HG03378 (cell line): ENCODE measurements at regions not wholly inside any gene's neighbourhood (a gene's known extent, or its start where the extent isn't known, plus 50 kb on each side); places are given as distances from the start of the nearest gene placed in this dataset.

Source experiments
- ATAC-seq: cut with Tn5 transposase; IDR thresholded peaks from one replicate; pipeline ENCODE4 v1.9.1; 2021; ENCODE audit warnings: mild to moderate bottlenecking, moderate library complexity; ENCODE audit not compliant: unreplicated experiment

DNA sequence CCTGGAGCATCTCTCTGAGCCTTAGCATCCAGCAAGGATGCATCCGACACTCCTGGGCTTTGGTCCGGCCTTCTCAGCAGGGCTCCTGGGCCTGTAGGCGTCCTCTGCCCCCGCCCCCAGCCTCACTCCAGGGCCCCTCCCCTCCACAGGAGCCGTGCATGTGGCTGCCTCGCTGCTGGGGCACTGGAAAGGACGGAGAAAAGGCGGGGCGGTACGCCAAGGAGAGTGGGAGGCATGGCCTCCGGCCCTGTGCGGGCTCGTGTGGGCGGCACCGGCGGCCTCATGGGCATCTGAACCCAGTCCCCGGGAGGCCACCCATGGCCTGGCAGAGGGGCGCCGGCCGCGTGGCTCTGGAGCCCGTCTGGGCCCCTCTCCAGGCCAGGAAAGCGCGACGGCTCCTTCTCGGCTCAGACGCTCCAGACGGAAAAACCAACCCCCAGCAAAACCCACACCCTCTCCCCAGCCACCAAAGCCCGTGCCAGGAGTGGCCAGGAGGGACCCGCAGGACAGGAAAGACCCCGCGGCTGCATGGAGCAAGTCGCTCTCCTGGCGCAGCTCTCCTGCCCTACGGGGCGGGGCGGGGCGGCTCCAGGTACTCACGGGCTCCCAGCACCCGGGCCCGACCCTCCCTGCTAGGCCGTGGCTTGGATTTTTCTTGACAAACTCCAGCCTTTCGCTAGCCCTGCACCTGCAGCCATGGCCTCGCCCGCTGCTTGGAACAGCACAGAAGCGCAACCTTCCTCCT is 419.9 kb downstream of the QKI start:
- ATAC-seq: no peak

DNA sequence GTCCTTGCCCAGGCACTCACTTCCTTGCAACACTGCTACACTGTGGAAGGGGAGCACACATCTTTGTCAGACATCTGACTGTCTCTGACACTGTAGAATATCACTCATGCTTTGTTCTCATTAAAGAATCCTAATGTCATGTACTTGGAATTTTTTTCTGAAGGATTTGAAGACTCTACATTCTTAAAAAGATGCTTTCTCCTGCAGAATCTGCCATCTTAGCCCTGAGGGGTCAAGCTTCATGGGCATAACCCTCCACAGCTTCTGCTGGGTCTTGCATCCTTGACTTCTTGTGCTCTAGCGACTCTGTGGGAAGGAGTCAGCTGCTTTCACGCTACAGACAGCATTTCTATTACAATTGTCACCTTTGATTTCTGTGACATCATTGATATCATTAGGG is 417.2 kb downstream of the QKI start:
- no peak for ATAC-seq

DNA sequence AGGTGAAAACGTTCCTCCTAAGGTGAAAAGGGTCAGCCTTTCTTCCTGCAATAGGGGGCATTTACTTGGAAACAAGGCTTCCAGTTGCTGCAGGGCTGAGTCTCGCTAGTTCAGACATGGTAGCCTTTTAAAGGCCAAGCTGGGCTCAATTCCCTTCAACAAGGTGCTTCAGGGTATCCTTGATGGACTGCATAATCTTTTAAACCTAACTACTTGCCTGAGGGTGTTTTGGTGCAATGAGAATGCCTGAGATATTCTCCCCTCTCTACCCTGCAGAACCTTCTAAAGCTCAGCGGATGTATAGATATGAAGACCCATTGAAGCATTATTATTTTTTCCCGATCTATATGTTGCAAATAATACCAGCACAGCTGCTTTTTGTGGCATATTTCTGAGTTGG is 416.1 kb downstream of the QKI start:
- ATAC-seq: no peak

DNA sequence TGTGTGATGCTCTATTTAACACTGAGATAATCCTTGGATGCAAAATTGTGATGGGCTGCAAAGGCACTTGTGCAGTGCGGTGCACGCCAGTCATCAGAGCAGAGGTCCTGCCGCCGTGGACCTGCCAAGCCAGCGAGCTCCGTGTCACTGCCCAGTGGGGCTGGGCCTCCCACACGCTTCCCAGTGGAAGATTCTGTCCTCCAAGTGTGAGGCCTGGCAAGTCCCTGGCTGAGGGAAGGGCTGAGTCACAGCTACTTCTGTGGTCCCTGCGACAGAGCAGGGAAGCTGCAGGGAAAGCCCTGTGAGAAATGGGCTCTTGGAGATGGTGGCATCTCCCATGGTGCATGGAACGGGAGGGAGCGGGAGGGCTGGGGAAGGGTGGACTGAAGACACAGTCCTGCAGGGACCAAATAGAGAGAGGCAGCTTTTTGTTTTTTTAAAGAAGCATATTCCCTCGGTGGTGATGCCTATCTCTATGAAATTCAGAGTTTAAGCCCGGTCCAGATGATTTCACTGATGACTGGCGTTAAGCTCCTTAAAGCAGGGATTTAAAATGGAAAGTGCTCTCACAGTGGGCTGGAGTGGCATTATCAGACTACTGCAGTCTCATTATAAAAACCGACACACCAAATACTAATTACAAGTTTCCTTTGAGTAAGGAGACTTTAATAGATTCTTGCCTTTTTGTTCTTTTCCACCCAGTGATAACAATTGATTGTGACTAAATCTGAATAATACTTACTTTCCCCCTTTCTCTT is 413.7 kb downstream of the QKI start:
- ATAC-seq: no peak

DNA sequence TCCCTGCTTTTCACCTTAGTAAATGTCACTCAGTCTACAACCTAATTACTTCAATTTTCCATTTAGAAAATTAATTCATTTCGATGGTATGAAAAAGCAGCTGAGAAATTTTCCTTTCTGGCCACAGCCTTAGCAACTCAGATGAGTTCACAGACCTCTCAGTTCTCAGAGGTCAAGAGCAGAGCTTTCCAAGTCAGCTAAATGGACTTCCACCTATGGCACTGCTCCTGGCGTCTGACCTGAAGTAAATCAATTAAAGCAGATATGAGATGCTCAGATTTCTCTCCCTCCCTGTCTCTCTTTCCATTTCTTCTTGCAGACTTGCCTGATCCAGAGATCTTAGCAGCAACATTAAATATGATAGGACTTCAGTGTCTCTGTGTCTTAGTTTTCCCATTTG is 412.6 kb downstream of the QKI start:
- no peak for ATAC-seq

DNA sequence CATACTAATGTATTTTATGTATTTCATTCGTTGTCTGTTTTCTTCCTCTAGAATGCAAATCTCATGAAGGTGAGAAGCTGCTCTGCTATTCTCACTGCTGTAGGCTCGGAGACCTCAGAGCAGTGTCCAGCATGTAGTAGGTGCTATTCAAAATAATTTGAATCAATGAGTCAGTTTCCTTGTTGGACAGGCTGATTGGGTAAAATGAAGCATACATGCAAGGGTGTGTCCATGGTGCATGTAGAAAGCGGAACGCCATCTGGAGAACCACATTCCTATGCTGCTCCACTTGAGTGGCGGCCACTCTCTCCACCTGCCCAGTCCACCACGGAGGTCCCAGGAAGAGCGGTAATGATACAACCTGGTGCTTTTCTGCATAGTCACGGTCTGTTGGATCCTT is 412.1 kb downstream of the QKI start:
- no peak for ATAC-seq

DNA sequence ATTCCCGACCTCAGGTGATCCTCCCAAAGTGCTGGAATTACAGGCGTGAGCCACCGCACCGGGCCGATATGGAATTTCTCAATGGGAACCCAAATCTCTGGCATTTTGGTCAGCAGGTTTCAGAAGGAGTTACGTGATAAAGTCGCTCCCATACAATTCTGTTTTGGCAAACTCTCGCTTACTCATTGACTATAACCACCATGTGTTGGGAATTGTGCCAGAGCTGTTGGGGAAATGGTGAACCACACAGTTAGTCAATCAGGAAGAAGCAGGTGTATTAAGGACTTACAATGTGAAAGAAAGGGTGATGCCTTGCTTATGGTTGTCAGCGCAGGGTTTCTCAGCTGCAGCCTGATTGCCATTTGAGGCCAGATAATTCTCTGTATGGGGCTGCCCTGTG is 410.5 kb downstream of the QKI start:
- no peak for ATAC-seq

DNA sequence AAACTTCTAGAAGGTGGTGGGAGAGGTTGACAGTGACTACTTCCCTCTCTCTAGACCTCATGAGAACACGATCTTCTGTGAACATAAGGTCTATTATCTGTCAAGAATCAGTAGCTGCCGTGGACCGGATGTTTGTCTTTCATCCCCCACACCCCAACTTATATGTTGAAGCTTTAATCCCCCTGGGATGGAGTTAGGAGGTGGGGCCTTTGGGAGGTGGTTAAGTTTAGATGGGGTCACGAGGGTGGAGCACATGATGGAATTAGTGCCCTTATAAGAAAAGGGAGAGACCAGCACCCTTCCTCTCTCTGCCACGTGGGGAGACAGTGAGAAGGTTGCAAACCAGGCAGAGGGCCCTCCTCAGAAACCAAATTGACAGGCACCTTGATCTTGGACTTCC is 409.1 kb downstream of the QKI start:
- no peak for ATAC-seq

DNA sequence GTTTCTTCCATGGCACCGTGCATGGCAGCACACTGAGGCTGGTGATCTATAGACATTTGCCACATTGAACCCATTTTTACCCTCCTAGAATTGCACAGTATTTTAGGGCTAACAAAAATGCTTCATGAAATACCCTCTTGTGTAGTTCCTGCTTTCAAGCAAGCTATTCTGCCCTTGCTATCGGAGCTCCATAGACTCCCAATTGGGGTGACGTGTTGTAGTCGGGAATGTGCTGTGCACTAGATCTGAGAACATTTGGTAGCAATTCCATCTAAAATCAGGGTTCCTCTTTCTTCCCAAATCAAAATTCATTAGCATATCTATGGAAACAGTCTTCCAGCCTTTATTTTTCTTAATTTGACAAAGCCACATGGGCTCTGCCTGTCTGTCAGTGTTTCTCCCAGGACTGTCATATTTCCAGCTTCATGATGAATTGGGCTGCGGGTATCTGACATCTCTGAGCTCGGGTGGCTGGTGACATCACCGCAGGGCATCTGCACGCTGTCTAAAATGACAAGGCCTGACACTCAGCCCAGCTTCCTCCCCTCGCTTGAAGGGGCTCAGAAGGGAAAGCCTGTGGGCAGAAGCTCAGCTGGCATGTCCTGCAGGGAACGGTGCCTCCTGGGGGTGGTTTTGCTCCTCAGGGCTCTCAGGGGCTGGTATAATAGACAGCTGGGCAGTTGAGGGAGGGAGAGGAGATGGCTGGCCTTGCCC is 406.4 kb downstream of the QKI start:
- no peak for ATAC-seq

DNA sequence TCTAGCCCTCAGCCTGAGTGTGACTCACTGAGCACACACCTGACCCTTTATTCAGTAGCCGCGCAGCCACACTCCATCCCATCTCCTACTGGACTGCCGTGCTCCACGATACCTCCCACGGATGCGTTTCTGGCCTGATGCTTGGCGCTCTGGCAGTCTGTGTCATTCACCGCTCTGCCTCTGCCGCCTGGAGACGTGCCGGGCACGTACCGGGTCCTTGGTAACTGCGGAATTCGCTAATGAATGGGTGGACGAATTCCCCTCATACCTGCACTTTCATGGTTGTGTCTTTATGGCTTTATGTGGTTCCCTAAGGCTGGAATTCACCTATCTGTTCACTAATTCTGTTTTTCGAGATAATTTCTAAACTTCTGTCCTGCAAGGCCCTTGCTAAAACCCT is 405.7 kb downstream of the QKI start:
- ATAC-seq: no peak

DNA sequence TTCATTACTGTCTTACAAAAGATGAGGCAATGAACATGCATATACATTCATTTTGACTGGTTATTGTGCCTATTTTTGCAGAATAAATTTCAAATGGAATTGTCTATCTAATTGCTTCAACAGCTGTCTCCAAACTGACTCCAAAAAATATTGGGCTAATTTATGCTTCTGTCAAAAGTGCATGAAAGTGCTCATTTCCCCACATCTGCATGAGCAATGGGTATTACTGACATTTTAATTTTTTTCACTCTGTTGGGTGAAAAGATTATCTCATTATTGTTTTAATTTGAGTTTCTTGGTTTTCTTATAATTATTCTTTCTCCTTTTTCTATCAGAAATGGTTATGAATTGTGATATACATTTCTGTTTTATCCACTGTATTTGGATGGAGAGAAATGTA is 404.2 kb downstream of the QKI start:
- no peak for ATAC-seq

DNA sequence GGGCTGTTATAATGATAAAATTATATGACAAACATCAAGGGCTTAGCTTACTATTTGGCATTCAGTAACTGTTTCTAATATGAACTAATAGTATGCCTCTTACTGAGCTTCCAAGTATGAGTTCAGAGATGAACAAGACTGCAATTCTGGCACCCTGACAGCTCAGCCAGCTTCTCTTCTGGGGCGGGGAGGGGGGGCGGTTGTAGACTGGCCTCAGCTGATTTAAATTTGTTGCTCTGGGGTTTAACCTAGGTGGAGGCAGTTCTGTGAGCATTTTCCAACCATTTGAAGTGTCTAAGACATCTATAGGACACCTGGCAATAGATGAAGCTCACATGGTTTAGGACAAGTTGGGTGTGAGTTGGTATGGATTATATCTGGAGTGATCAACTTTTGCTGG is 401.9 kb downstream of the QKI start:
- no peak for ATAC-seq

DNA sequence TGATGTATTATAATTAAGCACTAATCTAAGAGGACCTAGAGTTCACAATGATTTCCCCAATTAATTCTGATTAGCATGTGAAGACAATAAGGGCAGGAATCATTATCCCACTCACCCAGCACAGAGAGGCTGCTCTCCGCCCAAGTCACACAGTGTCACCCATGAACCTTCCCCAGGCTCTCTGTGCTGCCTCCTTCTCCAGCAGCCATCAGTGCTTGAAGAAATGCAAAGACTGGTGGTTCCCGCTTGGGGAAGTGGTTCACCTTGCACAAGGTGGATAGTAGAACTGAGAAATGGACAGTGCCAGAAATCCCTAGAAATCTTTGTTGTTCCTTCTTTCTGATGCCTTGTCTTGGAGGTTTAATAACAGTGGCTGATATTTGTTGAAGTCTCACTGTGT is 401.3 kb downstream of the QKI start:
- no peak for ATAC-seq

DNA sequence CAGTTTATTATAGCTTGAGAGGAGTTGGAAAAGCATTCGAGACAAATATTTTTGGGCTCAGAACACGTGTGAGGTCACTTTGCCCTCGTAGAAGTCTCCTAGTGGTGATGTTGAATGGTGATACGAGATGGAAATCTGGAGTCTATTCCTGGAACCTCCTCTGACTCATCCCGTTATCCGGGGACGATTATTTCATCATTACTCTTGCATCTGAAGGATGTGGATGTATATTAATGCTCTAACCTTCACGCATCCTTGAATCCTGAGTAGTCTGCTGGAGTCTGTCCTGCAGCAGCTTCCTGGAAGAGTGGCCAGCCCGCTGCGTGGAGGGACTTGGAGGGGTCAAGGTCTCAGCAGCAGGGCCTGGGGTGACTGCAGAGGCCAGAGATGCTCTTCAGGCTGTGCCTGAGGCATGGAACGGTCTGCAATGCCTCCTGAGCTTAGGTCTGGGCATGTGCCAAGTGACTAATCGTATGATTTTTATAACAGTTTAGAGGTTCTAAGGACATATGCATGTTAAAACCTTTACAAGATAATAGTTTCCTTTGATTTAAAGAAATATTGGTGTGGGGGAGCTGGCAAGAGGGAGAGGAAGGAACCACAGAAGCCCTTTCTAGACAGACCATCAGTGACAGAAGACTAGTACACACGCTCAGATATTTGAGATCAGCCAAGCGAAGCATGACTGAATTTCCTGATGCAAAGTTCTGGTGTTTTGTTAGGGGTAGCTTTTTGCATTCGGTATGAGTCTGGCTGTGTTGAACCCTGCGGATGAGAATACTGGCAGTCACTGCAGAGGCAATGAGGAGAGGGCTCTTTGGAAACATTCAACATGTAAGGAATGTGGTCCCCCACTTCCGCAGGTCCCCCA is 400.2 kb downstream of the QKI start:
- ATAC-seq: no peak

DNA sequence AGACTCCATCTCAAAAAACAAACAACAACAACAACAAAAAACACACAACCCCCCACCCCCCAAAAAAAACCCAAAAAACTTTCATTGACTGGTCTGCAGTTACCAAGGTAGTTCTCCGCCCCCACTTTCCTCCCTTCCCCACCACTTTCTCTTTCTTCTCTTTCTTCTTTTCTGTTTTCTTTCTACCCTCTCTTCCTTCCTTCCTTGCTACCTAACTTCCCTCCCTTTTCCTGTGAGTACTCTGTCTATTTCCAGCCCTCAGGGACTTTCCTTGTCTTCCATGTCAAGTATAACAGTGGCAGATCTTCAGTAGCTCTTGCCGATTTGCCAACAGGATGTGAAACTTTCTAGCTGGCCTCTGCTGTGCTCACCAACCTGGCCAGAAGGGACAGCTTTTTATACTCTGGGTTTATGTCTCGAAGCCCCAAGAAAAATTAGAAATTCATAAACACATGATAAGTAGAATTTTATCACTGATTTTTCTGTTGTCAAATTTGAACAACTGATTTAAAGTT is 399.5 kb downstream of the QKI start:
- peak; percentile 56 for ATAC-seq

DNA sequence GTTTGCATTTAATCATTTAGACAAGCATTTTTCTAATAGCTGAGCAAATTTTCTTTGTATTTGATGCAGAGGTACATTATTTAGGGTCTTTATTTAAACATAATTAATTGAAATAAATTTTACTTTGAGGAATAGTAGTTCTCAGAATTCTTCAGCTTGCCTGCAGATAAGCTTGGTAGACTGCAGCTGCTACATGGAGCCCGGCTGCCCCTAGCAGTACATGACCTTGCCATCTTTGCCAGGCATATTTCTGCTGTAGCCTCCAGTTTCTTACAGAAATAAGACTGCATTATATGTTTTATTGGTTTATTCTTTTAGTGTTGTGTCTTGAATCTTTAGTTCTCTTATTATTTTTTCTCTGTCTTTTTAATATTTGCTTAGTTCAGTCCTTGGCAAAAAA is 396.8 kb downstream of the QKI start:
- no peak for ATAC-seq

DNA sequence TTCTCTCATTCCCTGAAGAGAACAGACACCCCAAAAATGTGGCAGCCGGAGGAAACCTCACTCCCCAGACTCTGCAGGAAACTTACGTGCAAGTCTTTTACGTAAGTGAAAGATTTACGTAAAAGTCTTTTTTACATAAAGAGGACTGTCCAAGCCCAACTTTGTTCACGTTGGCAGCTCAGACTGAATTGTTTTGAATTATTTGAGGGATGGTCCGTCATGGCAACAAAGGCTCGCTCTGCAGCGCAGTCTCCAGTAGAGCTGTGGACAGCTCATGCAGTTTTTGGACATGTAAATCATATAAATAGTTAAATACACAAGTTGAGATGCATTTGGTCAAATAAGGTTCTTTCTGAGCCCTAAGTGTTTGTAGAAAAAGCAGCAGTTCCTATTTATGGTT is 394.8 kb downstream of the QKI start:
- no peak for ATAC-seq

DNA sequence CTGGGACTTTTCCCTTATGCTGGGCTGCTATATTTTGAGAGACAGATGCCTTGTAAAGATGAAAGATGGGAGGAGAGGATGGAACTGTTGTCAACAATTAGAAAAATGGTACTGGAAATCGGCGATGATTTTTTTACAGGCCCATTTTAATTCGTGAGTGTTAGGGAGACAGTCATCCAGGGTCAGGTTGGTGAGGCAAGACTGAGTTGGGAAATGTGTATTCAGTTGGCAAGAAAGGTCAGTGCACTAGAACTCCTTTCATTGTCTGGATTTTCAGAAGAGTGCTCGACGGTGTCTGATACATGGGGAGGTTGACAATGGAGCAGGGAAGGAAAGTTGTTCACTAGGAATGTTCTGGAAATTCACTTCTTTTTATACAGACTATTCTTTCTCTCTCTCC is 394.4 kb downstream of the QKI start:
- no peak for ATAC-seq

DNA sequence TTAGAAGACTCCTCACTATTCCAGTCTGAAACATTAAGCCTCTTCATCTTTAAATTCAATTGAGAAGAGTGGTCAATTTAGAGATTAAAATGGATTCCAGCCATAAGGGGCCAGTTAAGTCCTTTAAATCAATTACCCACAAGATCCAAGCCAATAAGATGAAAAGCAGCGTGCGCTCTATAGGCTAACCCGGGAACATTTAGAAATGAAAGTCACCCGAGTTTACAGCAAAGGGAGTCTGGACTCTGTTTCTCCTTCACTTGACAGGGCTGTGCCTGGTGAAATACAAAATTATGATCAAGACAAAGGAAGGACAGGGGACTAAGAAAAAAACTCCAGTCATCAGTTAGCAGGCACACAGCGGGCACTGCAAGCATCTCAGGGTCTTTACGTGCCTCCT is 393.7 kb downstream of the QKI start:
- no peak for ATAC-seq

DNA sequence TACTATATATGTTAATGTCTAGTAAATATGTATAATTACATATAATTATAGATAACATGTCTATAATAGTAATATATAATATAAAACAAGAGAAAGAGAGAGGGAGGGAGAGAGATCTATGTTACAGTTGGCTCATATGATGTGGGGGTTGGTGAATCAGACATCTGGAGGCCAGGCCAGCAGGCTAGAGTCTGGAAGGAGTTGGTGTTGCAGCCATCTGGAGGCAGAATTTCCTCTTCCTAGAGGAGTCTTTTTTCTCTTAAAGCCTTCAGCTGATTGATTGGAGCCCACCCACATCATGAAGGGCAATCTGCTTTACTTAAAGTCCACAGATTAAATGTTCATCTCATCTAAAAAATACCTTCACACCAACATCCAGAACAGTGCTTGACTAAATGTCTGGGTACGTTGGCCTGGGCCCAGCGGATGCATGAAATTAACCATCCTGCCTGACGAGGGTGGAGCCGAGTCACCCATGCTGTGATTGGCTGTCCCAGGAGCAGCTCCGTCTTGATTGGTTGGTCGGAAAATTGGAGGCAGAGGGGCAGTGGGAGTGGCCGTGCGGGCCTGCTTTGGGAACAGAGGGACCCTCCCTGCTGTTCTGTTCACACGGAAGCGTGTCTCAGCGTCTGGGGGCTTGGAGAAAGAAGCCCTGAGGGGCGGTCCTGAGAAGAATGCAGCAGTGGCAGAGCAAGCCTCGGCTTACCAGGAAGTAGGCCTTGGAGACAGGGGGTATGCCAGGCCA is 392.4 kb downstream of the QKI start:
- no peak for ATAC-seq
